ENCODE measurements at regions not wholly inside any gene's neighbourhood (a gene's known extent, or its start where the extent isn't known, plus 50 kb on each side); places are given as distances from the start of the nearest gene placed in this dataset.

DNA sequence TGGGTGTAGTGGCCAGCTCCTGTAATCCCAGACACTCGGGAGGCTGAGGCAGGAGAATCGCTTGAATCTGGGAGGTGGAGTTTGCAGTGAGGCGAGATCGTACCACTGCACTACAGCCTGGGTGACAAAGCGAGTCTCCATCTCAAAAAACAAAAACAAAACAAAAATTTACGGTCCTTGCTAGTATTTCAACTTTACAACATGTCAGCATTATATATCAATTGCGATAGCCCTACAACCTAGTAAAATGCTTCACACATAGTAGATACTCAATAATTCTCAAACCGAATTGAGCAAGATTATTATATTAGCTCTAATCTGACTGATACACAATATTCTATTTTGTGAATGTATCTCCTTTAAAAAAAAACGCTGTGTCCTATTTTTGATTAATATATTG, 1411.0 kb upstream of the WWC1 start:
- Histone ChIP-seq H3K4me2 (ENCODE audit: low read length) (no peak overlapping the region), H3K27ac (ENCODE audit: low read depth, low read length, poor library complexity, severe bottlenecking) (no peak overlapping the region), H3K36me3 (ENCODE audit: insufficient read depth, low read length) (no peaks in the 10 kb centered on the region), H3K4me3 (ENCODE audit: low read depth, low read length, poor library complexity, severe bottlenecking) (no peak overlapping the region), H3K79me2 (ENCODE audit: insufficient read depth, low read length) (no peaks in the 10 kb centered on the region), H3K9ac (ENCODE audit: low read length) (no peak overlapping the region), H3K9me3 (ENCODE audit: low read length) (no peaks in the 10 kb centered on the region), H3K27me3 (ENCODE audit: insufficient read depth, low read length) (no peaks in the 10 kb centered on the region; the same call in 1 of the 2 replicates), H2AFZ (ENCODE audit: low read length) (no peak overlapping the region), H3K4me1 (ENCODE audit: insufficient read depth, low read length, severe bottlenecking) (no peaks in the 10 kb centered on the region), H3K9me2 (ENCODE audit: low read depth, low read length) (no peaks in the 10 kb centered on the region), H4K20me1 (ENCODE audit: insufficient read depth, low read length) (no peaks in the 10 kb centered on the region), H3F3A (ENCODE audit: insufficient read depth, low read length) (no peaks in the 10 kb centered on the region)
- TF ChIP-seq CTCF (IDR thresholded peaks at IDR 0.05; ENCODE audit: low read length) (no peak), EZH2 (IDR thresholded peaks at IDR 0.05; ENCODE audit: borderline replicate concordance, low read length) (no peak)

GRCh38 chr5:166881802-166882201, 1409.6 kb upstream of the WWC1 start:
- Histone ChIP-seq H4K20me1 (ENCODE audit: insufficient read depth, low read length) (no peaks in the 10 kb centered on the region), H3K79me2 (ENCODE audit: insufficient read depth, low read length) (no peaks in the 10 kb centered on the region), H2AFZ (ENCODE audit: low read length) (no peak overlapping the region), H3K9ac (ENCODE audit: low read length) (no peak overlapping the region), H3K9me3 (ENCODE audit: low read length) (no peaks in the 10 kb centered on the region), H3F3A (ENCODE audit: insufficient read depth, low read length) (no peaks in the 10 kb centered on the region), H3K4me1 (ENCODE audit: insufficient read depth, low read length, severe bottlenecking) (no peaks in the 10 kb centered on the region), H3K9me2 (ENCODE audit: low read depth, low read length) (no peaks in the 10 kb centered on the region), H3K36me3 (ENCODE audit: insufficient read depth, low read length) (no peaks in the 10 kb centered on the region), H3K4me3 (ENCODE audit: low read depth, low read length, poor library complexity, severe bottlenecking) (no peak overlapping the region), H3K27ac (ENCODE audit: low read depth, low read length, poor library complexity, severe bottlenecking) (no peak overlapping the region), H3K27me3 (ENCODE audit: insufficient read depth, low read length) (no peaks in the 10 kb centered on the region; the same call in 1 of the 2 replicates), H3K4me2 (ENCODE audit: low read length) (no peak overlapping the region)
- TF ChIP-seq EZH2 (IDR thresholded peaks at IDR 0.05; ENCODE audit: borderline replicate concordance, low read length) (no peak), CTCF (IDR thresholded peaks at IDR 0.05; ENCODE audit: low read length) (no peak)

GRCh38 chr5:166883016-166883415, 1408.4 kb upstream of the WWC1 start:
- Histone ChIP-seq H4K20me1 (ENCODE audit: insufficient read depth, low read length) (no peaks in the 10 kb centered on the region), H3K9me3 (ENCODE audit: low read length) (no peaks in the 10 kb centered on the region), H3K4me1 (ENCODE audit: insufficient read depth, low read length, severe bottlenecking) (no peaks in the 10 kb centered on the region), H3K4me2 (ENCODE audit: low read length) (no peak overlapping the region), H3F3A (ENCODE audit: insufficient read depth, low read length) (no peaks in the 10 kb centered on the region), H3K27ac (ENCODE audit: low read depth, low read length, poor library complexity, severe bottlenecking) (no peak overlapping the region), H3K27me3 (ENCODE audit: insufficient read depth, low read length) (no peaks in the 10 kb centered on the region; the same call in 1 of the 2 replicates), H2AFZ (ENCODE audit: low read length) (no peak overlapping the region), H3K36me3 (ENCODE audit: insufficient read depth, low read length) (no peaks in the 10 kb centered on the region), H3K79me2 (ENCODE audit: insufficient read depth, low read length) (no peaks in the 10 kb centered on the region), H3K9me2 (ENCODE audit: low read depth, low read length) (no peaks in the 10 kb centered on the region), H3K9ac (ENCODE audit: low read length) (no peak overlapping the region), H3K4me3 (ENCODE audit: low read depth, low read length, poor library complexity, severe bottlenecking) (no peak overlapping the region)
- TF ChIP-seq CTCF (IDR thresholded peaks at IDR 0.05; ENCODE audit: low read length) (no peak), EZH2 (IDR thresholded peaks at IDR 0.05; ENCODE audit: borderline replicate concordance, low read length) (no peak)
